GM12872 (cell line): ENCODE measurements at regions not wholly inside any gene's neighbourhood (a gene's known extent, or its start where the extent isn't known, plus 50 kb on each side); places are given as distances from the start of the nearest gene placed in this dataset.

Experiments used
- TF ChIP-seq, protein P1 (sequence below): IDR thresholded peaks from 3 replicates; pipeline ENCODE4 v1.5.1; 2011; ENCODE audit warnings: low read depth, mild to moderate bottlenecking, low read length, moderate library complexity; ENCODE audit not compliant: insufficient read depth

DNA sequence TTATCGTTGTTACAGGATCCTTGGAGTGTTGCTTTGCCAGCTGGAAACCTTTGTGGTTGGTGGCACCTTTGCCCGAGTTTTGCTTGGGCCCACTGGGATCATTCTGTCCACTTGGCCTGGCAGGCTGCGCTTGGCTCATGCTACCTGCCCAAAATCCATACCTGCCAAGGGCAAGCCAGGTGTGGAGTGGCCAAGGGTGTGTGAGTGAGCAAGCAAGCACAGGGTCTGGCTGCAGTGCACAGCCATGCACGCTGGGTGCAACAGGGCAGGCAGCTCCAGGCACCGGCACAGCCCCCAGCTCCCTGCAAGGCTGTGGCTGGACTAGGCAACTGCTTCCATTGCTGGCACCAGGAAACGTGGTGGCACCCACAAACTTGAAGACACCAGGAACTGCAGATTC lies 421.8 kb downstream of the ARL4A start:
- TF ChIP-seq, protein P1, sequence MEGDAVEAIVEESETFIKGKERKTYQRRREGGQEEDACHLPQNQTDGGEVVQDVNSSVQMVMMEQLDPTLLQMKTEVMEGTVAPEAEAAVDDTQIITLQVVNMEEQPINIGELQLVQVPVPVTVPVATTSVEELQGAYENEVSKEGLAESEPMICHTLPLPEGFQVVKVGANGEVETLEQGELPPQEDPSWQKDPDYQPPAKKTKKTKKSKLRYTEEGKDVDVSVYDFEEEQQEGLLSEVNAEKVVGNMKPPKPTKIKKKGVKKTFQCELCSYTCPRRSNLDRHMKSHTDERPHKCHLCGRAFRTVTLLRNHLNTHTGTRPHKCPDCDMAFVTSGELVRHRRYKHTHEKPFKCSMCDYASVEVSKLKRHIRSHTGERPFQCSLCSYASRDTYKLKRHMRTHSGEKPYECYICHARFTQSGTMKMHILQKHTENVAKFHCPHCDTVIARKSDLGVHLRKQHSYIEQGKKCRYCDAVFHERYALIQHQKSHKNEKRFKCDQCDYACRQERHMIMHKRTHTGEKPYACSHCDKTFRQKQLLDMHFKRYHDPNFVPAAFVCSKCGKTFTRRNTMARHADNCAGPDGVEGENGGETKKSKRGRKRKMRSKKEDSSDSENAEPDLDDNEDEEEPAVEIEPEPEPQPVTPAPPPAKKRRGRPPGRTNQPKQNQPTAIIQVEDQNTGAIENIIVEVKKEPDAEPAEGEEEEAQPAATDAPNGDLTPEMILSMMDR = no peak

DNA sequence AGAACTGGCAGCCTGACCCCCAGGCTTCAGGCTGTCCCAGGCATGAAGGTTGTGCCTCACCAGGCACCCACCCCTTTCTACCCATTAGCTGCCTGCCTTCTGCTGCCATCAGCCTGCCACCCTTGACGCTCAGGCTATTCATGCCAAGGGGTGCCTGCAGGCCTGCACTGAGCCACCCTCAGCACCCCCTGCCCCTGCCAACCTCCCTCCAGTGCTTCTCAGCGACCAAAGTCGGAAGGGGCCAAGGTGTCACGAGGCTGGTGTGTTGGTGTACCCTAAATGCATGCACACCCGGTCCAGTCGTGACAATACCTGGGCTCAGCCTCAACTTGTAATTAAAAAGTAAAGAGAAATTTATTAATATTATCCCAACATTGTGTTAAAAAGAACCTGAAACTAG lies 422.7 kb downstream of the ARL4A start:
- TF ChIP-seq, protein P1 = no peak

DNA sequence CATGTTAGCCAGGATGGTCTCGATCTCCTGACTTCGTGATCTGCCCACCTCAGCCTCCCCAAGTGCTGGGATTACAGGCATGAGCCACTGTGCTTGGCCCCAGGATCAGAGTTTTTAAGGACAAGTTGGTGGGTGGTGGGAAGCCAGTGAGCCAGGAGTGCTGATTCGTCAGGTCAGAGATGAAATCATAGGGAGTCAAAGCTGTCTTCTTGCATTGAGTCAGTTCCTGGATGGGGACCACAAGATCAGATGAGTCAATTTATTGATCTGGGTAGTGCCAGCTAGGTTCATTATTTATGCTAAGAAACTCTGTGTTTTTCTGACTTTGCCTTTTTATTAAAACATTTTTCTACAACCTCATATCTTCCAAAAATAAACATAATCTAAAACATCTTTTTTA lies 423.8 kb downstream of the ARL4A start:
- TF ChIP-seq, protein P1 = no peak

DNA sequence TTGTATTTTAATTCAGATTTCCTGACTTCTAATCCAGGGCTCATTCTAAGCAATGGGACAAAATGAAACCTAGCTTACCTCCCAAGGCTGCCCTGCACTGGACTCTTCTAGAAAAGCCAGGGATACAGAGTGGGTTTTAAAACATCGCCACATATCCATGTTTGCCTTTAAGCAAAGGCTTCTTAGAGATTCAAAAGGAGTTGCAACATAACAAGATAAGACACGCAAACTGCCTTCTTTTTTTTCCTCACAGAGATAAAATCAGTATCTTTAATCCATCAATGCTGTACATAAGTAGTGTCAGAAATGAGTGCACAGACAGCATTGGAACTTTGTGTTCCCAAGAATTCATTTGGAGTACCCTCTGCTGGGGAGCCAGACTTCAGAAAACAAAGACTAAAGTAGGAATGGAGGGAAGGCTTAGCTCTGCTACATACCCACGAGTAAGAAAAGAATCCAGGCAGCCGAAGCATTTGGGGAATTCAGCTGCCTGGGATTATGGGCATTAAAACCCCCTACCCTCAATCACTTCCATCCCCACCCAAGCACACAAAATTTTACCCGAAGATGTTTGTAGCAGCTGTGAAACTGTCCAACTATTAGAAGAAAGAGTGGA lies 427.8 kb downstream of the ARL4A start:
- TF ChIP-seq, protein P1 = no peak

DNA sequence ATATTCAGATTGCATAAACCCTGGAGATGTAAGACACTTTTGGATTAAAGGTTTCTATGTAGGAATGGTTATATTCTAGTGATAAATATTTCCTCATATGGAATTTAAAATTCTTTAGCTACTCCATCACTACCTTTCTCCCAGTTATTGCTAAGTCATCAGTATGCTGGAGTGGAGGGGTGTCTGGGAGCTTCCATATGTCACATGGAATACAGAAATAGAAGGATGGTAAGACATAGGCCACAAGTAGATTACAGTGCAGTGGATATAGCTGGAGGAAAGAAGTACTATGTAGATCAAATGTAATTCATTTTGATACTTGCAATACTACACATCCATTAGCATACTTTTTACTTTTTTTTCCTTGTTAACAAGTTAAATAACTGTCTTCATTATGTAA lies 428.4 kb downstream of the ARL4A start:
- TF ChIP-seq, protein P1 = no peak

DNA sequence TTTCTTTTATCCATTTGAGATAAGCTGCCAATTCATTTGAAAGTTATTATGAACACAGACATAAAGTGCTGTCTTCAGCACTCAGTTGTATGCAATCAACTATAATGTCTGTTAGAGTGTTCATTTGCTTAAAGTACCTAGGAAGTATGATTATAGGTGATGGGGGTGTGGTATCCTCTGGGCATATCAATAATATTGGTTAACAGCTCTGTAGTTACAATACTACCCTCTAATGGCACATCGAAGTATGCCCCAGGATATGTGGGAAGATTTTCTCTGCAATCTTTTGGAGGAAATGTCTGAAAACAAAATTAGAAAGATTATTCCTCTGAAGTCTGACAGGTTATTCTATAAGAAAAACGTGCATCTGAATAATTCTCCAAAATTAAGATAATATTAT lies 429.7 kb downstream of the ARL4A start:
- TF ChIP-seq, protein P1 = no peak

DNA sequence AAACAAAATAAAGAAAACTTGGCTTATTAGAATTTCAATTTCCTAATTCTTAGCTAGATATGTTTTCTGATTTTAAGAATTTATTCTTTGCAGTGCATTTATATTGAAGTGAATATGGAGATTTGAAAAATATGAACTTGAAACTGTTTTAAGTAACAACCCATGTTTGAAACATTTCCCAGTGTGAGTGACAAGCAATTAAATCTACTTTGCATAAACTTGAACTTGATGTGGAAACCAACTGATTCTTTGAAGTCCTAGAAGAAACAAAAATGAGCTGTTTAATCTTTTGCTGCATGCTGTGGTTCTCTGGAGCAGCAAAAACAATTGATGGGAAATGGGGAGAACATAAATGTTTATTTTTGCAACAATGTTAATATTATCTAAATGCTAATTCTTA lies 430.2 kb downstream of the ARL4A start:
- TF ChIP-seq, protein P1 = no peak
